ENCODE measurements at regions not wholly inside any gene's neighbourhood (a gene's known extent, or its start where the extent isn't known, plus 50 kb on each side); places are given as distances from the start of the nearest gene placed in this dataset.
"Not testable (repeated sequence)": the region's sequence is repeated elsewhere in the genome, so short reads cannot be mapped to it uniquely, and the experiment has no call there.

DNA sequence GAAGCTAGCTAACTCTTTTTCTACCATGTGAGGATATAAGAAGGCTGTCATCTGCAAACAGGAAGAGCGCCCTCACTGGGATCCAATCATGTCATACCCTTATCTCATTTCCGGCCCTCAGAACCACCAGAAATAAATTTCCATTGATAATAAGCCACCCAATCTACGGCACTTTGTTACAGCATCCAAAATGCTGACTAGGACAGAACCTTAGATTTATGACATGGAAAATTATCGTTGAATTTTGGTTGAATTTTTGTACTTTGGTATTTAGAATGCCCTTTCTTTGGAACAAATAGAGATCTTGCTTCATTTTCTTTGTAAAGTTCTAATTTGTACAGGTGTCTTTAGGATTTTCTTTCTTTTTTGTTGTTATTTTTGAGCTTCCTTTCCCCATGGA lies 53.3 kb upstream of the CYLC2 start:
- no peak for DNase-seq

- no peak for DNase-seq
Observed at GRCh38 chr9:102922526-102922925, 72.6 kb upstream of the CYLC2 start.

DNA sequence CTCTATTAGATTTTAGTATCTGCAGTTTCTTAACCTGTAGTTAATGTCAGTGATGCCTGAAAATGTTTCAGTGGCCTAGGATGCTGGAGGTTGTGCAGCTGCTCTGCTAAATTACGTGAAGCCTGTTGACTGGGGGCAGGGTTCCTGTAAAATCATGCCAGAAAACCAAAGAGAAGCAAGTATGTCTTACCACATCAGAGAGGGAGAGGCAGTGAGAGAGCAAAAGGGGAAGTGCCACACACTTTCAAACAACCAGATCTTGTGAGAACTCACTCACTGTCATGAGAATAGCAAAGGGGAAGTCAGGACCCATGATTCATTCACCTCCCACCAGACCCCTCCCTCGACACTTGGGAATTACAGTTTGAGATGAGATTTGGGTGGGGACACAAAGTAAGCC lies 83.9 kb upstream of the CYLC2 start:
- DNase-seq, result no peak

- DNase-seq, result not testable (repeated sequence)
Observed at GRCh38 chr9:102905795-102906194, 89.3 kb upstream of the CYLC2 start.

DNA sequence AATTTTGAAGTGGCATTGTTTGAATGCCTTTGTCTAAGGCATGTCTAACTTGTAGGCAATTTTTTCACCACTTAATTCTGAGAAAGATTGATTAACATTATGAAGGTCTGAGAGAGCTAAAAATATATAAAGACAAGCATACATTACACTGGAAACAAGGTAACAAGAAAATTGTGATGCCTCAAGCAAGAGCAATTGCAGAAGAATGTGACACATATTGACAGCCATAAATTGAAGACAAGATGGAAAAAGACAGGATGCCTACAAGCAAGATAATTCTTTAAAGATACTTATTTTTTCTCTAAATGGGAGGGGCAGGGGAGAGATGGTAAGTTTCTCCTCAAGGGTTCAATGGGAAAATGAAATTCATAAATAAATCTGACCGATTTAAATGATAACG lies 103.1 kb upstream of the CYLC2 start:
- no peak for DNase-seq

DNA sequence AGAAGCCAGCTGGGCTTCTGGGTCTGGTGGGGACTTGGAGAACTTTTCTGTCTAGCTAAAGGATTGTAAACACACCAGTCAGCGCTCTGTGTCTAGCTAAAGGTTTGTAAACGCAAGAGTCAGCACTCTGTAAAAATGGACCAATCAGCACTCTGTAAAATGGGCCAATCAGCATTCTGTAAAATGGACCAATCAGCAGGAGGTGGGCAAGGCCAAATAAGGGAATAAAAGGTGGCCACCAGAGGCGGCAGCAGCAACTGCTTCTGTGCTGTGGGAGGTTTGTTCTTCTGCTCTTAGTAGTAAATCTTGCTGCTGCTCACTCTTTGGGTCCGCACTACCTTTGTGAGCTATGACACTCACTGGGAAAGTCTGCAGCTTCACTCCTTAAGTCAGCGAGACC lies 106.4 kb upstream of the CYLC2 start:
- DNase-seq, result not testable (repeated sequence)

- DNase-seq, result no peak
Observed at GRCh38 chr9:102875687-102876086, 119.4 kb upstream of the CYLC2 start.

DNA sequence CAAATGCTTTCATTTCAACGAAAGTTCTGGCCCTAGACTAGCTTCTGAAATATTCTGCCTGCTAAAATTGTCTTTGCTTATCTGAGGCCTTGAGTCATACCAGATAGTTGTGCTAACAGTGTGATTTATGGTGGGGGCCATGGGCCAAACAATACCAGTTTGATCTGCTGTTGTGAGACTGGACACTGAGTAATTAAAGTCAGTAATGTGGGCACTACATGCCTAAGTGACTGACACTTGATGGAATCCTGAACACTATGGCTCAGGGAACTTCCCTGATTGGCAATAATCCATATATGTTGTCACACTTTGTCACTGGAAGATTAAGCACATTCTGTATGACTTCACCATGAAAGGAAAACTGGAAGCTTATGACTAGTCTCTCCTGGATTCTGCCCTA lies 127.6 kb upstream of the CYLC2 start:
- no peak for DNase-seq

DNA sequence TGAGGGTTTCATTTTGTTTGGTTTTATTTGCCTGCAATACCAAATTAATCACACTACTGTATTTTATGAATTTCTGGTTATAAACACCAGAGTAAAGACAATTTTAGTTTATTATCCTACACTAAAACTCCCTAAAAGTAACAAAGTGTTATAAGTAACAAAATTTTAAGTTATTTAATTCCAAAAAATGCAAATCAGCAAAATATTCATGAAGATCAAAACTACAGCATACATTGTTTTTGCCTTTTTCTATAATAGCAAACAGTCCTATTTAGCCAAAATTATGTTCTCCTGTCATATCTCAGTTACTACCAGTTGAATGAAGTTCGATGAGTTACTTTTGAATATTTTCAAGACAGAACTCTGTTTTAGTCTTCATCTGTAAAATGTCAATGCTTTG lies 132.7 kb upstream of the CYLC2 start:
- no peak for DNase-seq

GRCh38 chr9:102855641-102856040 lies 139.5 kb upstream of the CYLC2 start:
- no peak for DNase-seq

- no peak for DNase-seq
Observed at GRCh38 chr9:102845827-102846371, 149.2 kb upstream of the CYLC2 start.

DNA sequence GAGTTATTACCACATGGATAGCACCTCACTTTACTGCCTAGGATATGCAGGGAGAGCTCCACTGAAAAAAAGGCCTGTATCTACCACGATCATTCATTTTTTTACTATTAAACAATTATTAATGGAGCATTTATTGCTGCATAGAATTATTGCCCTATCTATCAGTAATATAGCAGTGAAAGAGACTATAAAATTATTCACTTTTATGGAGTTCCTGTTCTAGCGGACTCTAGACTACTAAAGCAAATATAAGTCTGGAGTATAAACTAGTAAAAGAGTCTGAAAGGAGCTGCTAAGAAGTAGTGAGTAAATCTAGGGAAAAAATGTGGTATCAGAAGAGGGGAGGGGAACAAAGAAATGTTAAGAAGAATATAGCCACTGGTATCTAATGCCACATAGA lies 150.4 kb upstream of the CYLC2 start:
- DNase-seq, result no peak

GRCh38 chr9:102842423-102842822 lies 152.7 kb upstream of the CYLC2 start:
- DNase-seq, result no peak

DNA sequence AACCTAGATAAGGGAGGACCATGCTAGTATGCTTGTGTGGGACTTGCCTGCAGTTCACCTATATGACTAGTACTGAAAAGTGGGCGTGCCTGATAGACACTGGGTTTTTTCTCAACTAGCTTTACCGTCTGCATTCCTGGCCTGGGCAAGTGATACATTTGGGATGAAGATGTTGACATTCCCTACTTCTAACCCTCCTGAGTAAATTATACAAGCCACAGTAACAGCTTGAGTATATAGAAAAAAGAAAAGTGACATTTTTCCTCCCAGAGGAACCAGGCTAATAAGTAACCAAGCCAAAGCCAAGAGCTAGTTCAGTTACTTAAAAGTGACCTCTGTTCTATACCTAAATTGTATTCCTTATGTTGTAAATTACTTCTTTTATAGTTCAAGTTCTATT lies 153.8 kb upstream of the CYLC2 start:
- no peak for DNase-seq

GRCh38 chr9:102840335-102840734 lies 154.8 kb upstream of the CYLC2 start:
- no peak for DNase-seq

DNA sequence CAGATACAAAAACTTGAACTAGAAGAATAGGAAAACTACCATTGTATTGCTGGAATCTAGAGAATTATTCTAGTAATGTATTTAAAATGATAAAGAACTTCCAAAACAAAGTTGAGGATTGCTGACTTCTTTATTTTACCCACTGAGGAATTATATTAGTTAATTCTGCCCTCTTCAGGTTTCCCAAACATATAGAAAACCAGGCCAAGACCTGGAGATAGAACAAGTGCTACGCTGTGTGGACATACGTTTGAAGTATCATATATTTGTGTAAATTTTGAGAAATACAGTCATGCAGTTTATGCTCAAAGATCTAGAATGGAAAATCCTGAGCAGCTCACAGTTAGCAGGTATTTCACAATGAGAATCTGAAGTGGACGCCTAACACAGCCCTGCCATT lies 162.3 kb upstream of the CYLC2 start:
- no peak for DNase-seq

GRCh38 chr9:102796244-102796643 lies 198.9 kb upstream of the CYLC2 start:
- no peak for DNase-seq

- no peak for DNase-seq
Observed at GRCh38 chr9:102795532-102795931, 199.6 kb upstream of the CYLC2 start.

DNA sequence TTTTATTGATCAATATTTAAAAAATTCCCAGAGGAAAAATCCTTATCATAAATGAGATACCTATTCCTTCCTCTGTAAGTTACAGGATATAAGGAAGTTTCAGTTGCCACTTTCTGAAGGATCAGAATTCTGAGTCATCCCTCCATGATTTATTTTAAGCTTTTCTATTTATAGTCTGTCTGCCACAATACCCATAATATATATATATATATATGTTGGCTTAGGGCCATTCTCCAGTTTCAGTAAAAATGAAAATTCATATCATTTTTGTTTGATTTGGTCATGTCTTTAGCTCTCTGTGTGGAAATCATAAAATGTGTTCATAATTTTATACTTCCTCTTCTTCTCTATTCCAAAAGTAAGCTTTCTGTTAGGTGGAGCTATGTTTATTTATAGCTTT lies 215.8 kb upstream of the CYLC2 start:
- no peak for DNase-seq

DNA sequence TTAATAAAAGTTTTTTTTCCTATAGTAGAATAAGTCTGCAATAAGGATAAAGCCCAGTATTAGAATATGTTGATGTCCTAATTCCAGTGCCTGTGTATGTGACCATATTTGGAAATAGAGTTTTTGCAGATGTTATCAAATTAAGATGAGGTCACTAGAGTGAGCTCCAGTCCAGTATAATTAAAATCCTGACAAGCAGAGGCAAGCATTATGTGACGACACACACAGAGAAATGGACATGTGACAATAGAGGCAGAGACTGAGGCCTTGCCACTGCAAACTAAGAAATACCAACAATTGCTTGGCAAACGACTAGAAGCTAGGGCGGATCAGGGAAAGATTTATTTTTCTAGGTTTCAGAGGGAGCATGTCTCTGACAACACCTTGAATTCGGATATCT lies 216.4 kb upstream of the CYLC2 start:
- DNase-seq, result no peak

DNA sequence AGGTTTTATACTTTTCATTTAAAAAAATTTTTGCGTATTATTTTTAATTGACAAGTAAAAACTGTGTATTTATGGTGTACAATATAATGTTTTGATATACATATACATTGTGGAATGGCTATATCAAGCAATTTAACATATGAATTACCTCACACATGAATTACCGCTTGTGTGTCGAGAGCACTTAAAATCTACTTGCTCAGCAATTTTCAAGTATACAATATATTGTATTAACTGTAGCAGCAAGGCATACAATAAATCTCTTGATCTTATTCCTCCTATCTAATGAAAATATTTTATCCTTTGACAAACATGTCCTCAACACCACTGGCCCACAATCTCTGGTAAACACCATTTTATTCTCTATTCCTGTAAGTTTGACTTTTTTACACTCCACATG lies 224.4 kb upstream of the CYLC2 start:
- no peak for DNase-seq

DNA sequence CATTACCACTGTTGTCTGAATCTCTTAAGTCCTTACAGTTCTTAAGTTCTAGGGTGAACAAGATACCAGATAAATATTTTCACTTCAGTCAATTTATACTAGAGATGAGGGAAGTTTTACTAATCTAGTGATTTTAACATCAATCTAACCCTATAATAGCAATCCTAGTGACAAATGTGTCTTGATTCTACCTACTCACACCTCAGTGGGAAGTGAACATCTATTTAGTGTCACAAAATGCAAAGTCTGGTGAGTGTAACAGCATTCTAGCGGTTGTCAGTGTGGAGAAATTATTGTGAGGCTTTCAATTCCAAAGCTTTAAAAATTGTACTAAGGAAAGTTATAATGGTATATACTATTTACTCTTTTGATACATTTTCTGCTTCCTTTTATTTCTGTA lies 225.8 kb upstream of the CYLC2 start:
- no peak for DNase-seq

- no peak for DNase-seq
Observed at GRCh38 chr9:102768002-102768401, 227.1 kb upstream of the CYLC2 start.

DNA sequence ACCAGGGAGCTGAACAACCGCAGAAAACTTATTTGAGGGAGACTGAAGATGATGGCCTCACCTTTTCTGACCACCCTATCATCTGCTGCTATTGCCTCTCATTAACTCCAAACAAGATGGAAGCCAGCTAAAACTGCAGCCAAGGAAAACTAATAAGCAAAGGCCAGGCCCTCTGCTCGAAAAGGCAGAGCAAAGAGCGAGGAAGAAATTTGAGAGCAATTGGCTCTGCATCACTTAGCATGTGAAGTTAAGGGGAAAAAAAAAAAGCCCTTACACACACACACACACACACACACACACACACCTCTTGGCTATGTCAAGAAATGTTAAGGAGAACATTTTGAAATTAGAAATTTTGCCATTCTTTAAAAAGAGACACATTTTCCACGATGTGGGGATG lies 228.1 kb upstream of the CYLC2 start:
- no peak for DNase-seq

GRCh38 chr9:102740578-102740977 lies 254.6 kb upstream of the CYLC2 start:
- DNase-seq, result no peak

DNA sequence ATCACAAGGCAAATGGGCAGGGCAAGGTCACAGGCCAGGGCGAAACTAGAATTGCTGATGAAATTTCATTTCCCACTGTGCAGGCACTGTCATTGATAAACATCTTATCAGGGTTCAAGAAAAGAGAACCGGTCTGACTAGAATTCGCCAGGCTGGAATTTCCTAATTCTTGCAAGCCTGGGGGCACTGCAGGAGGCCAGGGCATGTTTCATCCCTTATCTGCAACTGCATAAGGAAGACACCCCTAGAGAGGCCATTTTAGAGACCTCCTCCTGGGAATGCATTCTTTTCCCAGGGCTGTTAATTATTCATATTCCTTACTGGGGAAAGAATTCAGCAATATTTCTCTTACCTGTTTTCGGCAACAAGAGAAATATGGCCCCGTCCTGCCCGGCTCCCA lies 266.2 kb upstream of the CYLC2 start:
- DNase-seq, result no peak
